HG02981 (cell line): ENCODE measurements at regions not wholly inside any gene's neighbourhood (a gene's known extent, or its start where the extent isn't known, plus 50 kb on each side); places are given as distances from the start of the nearest gene placed in this dataset.
"Not testable (repeated sequence)": the region's sequence is repeated elsewhere in the genome, so short reads cannot be mapped to it uniquely, and the experiment has no call there.

Experiments used
- ATAC-seq: cut with Tn5 transposase; IDR thresholded peaks from one replicate; pipeline ENCODE4 v1.9.1; 2021; ENCODE audit warnings: mild to moderate bottlenecking, moderate library complexity; ENCODE audit not compliant: unreplicated experiment

- no peak for ATAC-seq
Measured at GRCh38 chr10:36766940-36767339, 358.5 kb upstream of the ANKRD30A start.

GRCh38 chr10:36766415-36766810, 359.0 kb upstream of the ANKRD30A start:
- ATAC-seq, result no peak

- no peak for ATAC-seq
Measured at GRCh38 chr10:36765782-36766414, 359.5 kb upstream of the ANKRD30A start.

GRCh38 chr10:36764823-36765222, 360.6 kb upstream of the ANKRD30A start:
- no peak for ATAC-seq

- no peak for ATAC-seq
Measured at GRCh38 chr10:36761121-36761520, 364.3 kb upstream of the ANKRD30A start.

- ATAC-seq, result no peak
Measured at GRCh38 chr10:36759141-36759805, 366.1 kb upstream of the ANKRD30A start.

- ATAC-seq, result no peak
Measured at GRCh38 chr10:36748128-36748871, 377.1 kb upstream of the ANKRD30A start.

GRCh38 chr10:36739884-36740445, 385.4 kb upstream of the ANKRD30A start:
- no peak for ATAC-seq

GRCh38 chr10:36738738-36739431, 386.5 kb upstream of the ANKRD30A start:
- no peak for ATAC-seq

GRCh38 chr10:36736311-36736710, 389.1 kb upstream of the ANKRD30A start:
- ATAC-seq, result no peak

- not testable (repeated sequence) for ATAC-seq
Measured at GRCh38 chr10:36734590-36734989, 390.8 kb upstream of the ANKRD30A start.

- ATAC-seq, result no peak
Measured at GRCh38 chr10:36730316-36730715, 395.1 kb upstream of the ANKRD30A start.

GRCh38 chr10:36728626-36729025, 396.8 kb upstream of the ANKRD30A start:
- no peak for ATAC-seq

GRCh38 chr10:36725581-36726520, 399.5 kb upstream of the ANKRD30A start:
- no peak for ATAC-seq

- no peak for ATAC-seq
Measured at GRCh38 chr10:36722777-36723176, 402.6 kb upstream of the ANKRD30A start.

GRCh38 chr10:36721871-36722270, 403.5 kb upstream of the ANKRD30A start:
- ATAC-seq, result no peak

- ATAC-seq, result no peak
Measured at GRCh38 chr10:36720895-36721294, 404.5 kb upstream of the ANKRD30A start.

GRCh38 chr10:36717118-36717517, 408.3 kb upstream of the ANKRD30A start:
- no peak for ATAC-seq

- no peak for ATAC-seq
Measured at GRCh38 chr10:36716291-36716690, 409.1 kb upstream of the ANKRD30A start.

- no peak for ATAC-seq
Measured at GRCh38 chr10:36712695-36713094, 412.7 kb upstream of the ANKRD30A start.
